Left ventricle myocardium inferior (tissue), 1 donor: ENCODE measurements at regions not wholly inside any gene's neighbourhood (a gene's known extent, or its start where the extent isn't known, plus 50 kb on each side); places are given as distances from the start of the nearest gene placed in this dataset.

Source experiments
- DNase-seq: peaks from one replicate; pipeline ENCODE4 v3.0.0-alpha.2; 2020
- H3K27ac ChIP-seq: fragments of 200-600 bp; replicated peaks from 2 replicates; pipeline ENCODE4 v1.8.0; 2021
- H3K27me3 ChIP-seq: fragments of 200-600 bp; 2 replicates; pipeline ENCODE4 v1.8.0; 2021; ENCODE audit warnings: low read depth
- H3K36me3 ChIP-seq: fragments of 200-600 bp; 2 replicates; pipeline ENCODE4 v1.8.0; 2021
- H3K4me1 ChIP-seq: fragments of 200-600 bp; 2 replicates; pipeline ENCODE4 v1.8.0; 2021
- H3K4me3 ChIP-seq: fragments of 200-600 bp; 2 replicates; pipeline ENCODE4 v1.8.0; 2021; ENCODE audit warnings: mild to moderate bottlenecking, moderate library complexity
- H3K9me3 ChIP-seq: fragments of 200-600 bp; replicated peaks from 2 replicates; pipeline ENCODE4 v1.8.0; 2021
- CTCF ChIP-seq: fragments of 200-600 bp; IDR thresholded peaks from 2 replicates; pipeline ENCODE4 v1.8.0; 2021; ENCODE audit warnings: antibody characterized with exemption, mild to moderate bottlenecking, borderline replicate concordance
- intact Hi-C: fragments of 100-400 bp; cut with micrococcal nuclease; formaldehyde crosslinking; loops from one replicate; pipeline ENCODE4 v1.11.0; 2022
- donor health status: DM: no; HTN: yes; CAD: no; lungs with severe emphysema.

- no peak for DNase-seq
- intact Hi-C loops = no loop called here
- TF ChIP-seq CTCF = no peak
- Histone ChIP-seq H3K4me3 (no peak overlapping the region), H3K4me1 (no peaks in the 10 kb centered on the region), H3K27me3 (no peaks in the 10 kb centered on the region), H3K9me3 (peaks cover 6% of the 10 kb centered on the region), H3K36me3 (no peaks in the 10 kb centered on the region), H3K27ac (no peak overlapping the region)
These were observed 423.3 kb downstream of the MAGEE1 start for GRCh38 chrX:76850851-76851250.

- no peak overlapping the region for H3K4me3 ChIP-seq
- no peak for TF ChIP-seq CTCF
- no peaks in the 10 kb centered on the region for H3K4me1 ChIP-seq
- no peaks in the 10 kb centered on the region for H3K9me3 ChIP-seq
- no peak for DNase-seq
- H3K27ac ChIP-seq = no peak overlapping the region
- H3K27me3 ChIP-seq = no peaks in the 10 kb centered on the region
- intact Hi-C loops = no loop called here
- H3K36me3 ChIP-seq = no peaks in the 10 kb centered on the region
These were observed 435.0 kb downstream of the MAGEE1 start for GRCh38 chrX:76862509-76862908.

- intact Hi-C loops = no loop called here
- Histone ChIP-seq H3K4me1 (no peaks in the 10 kb centered on the region), H3K36me3 (no peaks in the 10 kb centered on the region), H3K27me3 (no peaks in the 10 kb centered on the region), H3K9me3 (no peaks in the 10 kb centered on the region), H3K4me3 (no peak overlapping the region), H3K27ac (no peak overlapping the region)
- no peak for DNase-seq
- no peak for TF ChIP-seq CTCF
These were observed 466.4 kb downstream of the MAGEE1 start for GRCh38 chrX:76893930-76894329.

- Histone ChIP-seq H3K36me3 (no peaks in the 10 kb centered on the region), H3K9me3 (peaks cover 4% of the 10 kb centered on the region), H3K27me3 (no peaks in the 10 kb centered on the region), H3K4me3 (no peak overlapping the region), H3K27ac (no peak overlapping the region), H3K4me1 (no peaks in the 10 kb centered on the region)
- no peak for TF ChIP-seq CTCF
- DNase-seq = no peak
- intact Hi-C loops = no loop called here
These were observed 488.3 kb downstream of the MAGEE1 start for GRCh38 chrX:76915836-76916235.

GRCh38 chrX:76918033-76918432, 490.5 kb downstream of the MAGEE1 start:
- H3K9me3 ChIP-seq = peaks cover 4% of the 10 kb centered on the region
- no peak for DNase-seq
- H3K4me1 ChIP-seq = no peaks in the 10 kb centered on the region
- H3K27me3 ChIP-seq = no peaks in the 10 kb centered on the region
- intact Hi-C loops = no loop called here
- no peak overlapping the region for H3K27ac ChIP-seq
- H3K36me3 ChIP-seq = no peaks in the 10 kb centered on the region
- H3K4me3 ChIP-seq = no peak overlapping the region
- TF ChIP-seq CTCF = no peak

- Histone ChIP-seq H3K9me3 (peaks cover 2% of the 10 kb centered on the region), H3K4me1 (no peaks in the 10 kb centered on the region), H3K27me3 (no peaks in the 10 kb centered on the region), H3K4me3 (no peak overlapping the region), H3K27ac (no peak overlapping the region), H3K36me3 (no peaks in the 10 kb centered on the region)
- TF ChIP-seq CTCF = no peak
- intact Hi-C loops = no loop called here
- DNase-seq = no peak
These were observed 492.3 kb downstream of the MAGEE1 start for GRCh38 chrX:76919761-76920160.
